ENCODE measurements at regions not wholly inside any gene's neighbourhood (a gene's known extent, or its start where the extent isn't known, plus 50 kb on each side); places are given as distances from the start of the nearest gene placed in this dataset.

GRCh38 chr10:8978100-8978499 lies 923.6 kb downstream of the GATA3 start:
- ChIA-PET CTCF (no interaction called here), POLR2A (ENCODE audit: low non-redundant PET) (no interaction called here)
- no peak for TF ChIP-seq CTCF (conservative IDR thresholded peaks at IDR 0.05; ENCODE audit: low read depth)
- H3K27ac ChIP-seq = no peak overlapping the region
- peak; percentile 20 for DNase-seq (ENCODE audit: low spot score)

- CTCF ChIA-PET = no interaction called here
- no peak for DNase-seq (ENCODE audit: low spot score)
- no peak for TF ChIP-seq CTCF (conservative IDR thresholded peaks at IDR 0.05; ENCODE audit: low read depth)
- H3K27ac ChIP-seq = no peak overlapping the region
- POLR2A ChIA-PET (ENCODE audit: low non-redundant PET) = no interaction called here
Measured at GRCh38 chr10:8979976-8980375, 925.5 kb downstream of the GATA3 start.

- TF ChIP-seq CTCF (conservative IDR thresholded peaks at IDR 0.05; ENCODE audit: low read depth) = no peak
- POLR2A ChIA-PET (ENCODE audit: low non-redundant PET) = no interaction called here
Measured at GRCh38 chr10:8981277-8981676, 926.8 kb downstream of the GATA3 start.

GRCh38 chr10:8985651-8986050 lies 931.2 kb downstream of the GATA3 start:
- no peak for DNase-seq (ENCODE audit: low spot score)
- CTCF ChIA-PET = no interaction called here
- TF ChIP-seq CTCF (conservative IDR thresholded peaks at IDR 0.05; ENCODE audit: low read depth) = no peak
- POLR2A ChIA-PET (ENCODE audit: low non-redundant PET) = no interaction called here
- H3K27ac ChIP-seq = no peak overlapping the region

More at GRCh38 chr10:8981277-8981676, 926.8 kb downstream of the GATA3 start:
- CTCF ChIA-PET = no interaction called here
- no peak for DNase-seq (ENCODE audit: low spot score)
- no peak overlapping the region for H3K27ac ChIP-seq

GRCh38 chr10:8986975-8987374 lies 932.5 kb downstream of the GATA3 start:
- ChIA-PET POLR2A (ENCODE audit: low non-redundant PET) (no interaction called here), CTCF (no interaction called here)
- H3K27ac ChIP-seq = no peak overlapping the region
- TF ChIP-seq CTCF (conservative IDR thresholded peaks at IDR 0.05; ENCODE audit: low read depth) = no peak
- DNase-seq (ENCODE audit: low spot score) = no peak

- TF ChIP-seq CTCF (conservative IDR thresholded peaks at IDR 0.05; ENCODE audit: low read depth) = no peak
- POLR2A ChIA-PET (ENCODE audit: low non-redundant PET) = no interaction called here
- DNase-seq (ENCODE audit: low spot score) = no peak
- CTCF ChIA-PET = no interaction called here
- H3K27ac ChIP-seq = no peak overlapping the region
Measured at GRCh38 chr10:8987712-8988111, 933.2 kb downstream of the GATA3 start.

Data from RWPE1 (cell line).